HepG2 (cell line): ENCODE measurements at regions not wholly inside any gene's neighbourhood (a gene's known extent, or its start where the extent isn't known, plus 50 kb on each side); places are given as distances from the start of the nearest gene placed in this dataset.
A peak's percentile ranks its signal among the peaks of the same experiment; 100 is the strongest.

Source experiments
- ARID5B ChIP-seq: IDR thresholded peaks from 2 replicates; pipeline ENCODE4 v1.4.0; 2020; ENCODE audit warnings: mild to moderate bottlenecking, missing genetic modification reagents
- CENPX ChIP-seq: sonication (generic); formaldehyde crosslinking; IDR thresholded peaks from 2 replicates; pipeline ENCODE4 v1.9.0; 2021; ENCODE audit warnings: mild to moderate bottlenecking, missing genetic modification reagents, moderate library complexity
- CREB1 ChIP-seq, 2 experiments: fragments of 450-650 bp in 1 of 2; IDR thresholded peaks; 2 replicates each; pipeline ENCODE4 v1.6.1; 2016 to 2017; ENCODE audit warnings: control low read depth in 1 of 2, mild to moderate bottlenecking in 1 of 2, missing compliant biosample characterization in 1 of 2, missing genetic modification characterization in 1 of 2
- DPF2 ChIP-seq: sonication (generic); formaldehyde crosslinking; IDR thresholded peaks from 2 replicates; pipeline ENCODE4 v1.4.0; 2020; ENCODE audit warnings: mild to moderate bottlenecking, low read depth, missing genetic modification reagents, borderline replicate concordance
- EP300 ChIP-seq, 3 experiments: sonication (generic) in 1 of 3; formaldehyde crosslinking in 1 of 3; IDR thresholded peaks; 2 replicates each; pipeline versions ENCODE4 v1.5.1 to v1.6.1; 2011 to 2020; ENCODE audit warnings: low read depth in 2 of 3, low read length in 2 of 3, borderline replicate concordance in 1 of 3, improper control_type of control experiment in 1 of 3, mild to moderate bottlenecking in 1 of 3, missing genetic modification reagents in 1 of 3, moderate library complexity in 1 of 3
- FOXA1 ChIP-seq, 2 experiments: fragments of 450-650 bp in 1 of 2; sonication (generic) in 1 of 2; formaldehyde crosslinking in 1 of 2; IDR thresholded peaks; 2 replicates each; pipeline versions ENCODE4 v1.4.0 to v1.6.1; 2016 to 2020; ENCODE audit warnings: missing genetic modification reagents in 1 of 2
- GABPB1 ChIP-seq: IDR thresholded peaks from 2 replicates; pipeline ENCODE4 v1.6.1; 2016; ENCODE audit warnings: mild to moderate bottlenecking, missing genetic modification reagents, moderate library complexity, missing compliant biosample characterization
- GATAD2A ChIP-seq: IDR thresholded peaks from 2 replicates; pipeline ENCODE4 v1.6.1; 2016
- HCFC1 ChIP-seq: fragments of 150-350 bp; IDR thresholded peaks from 2 replicates; pipeline ENCODE4 v1.6.1; 2014; ENCODE audit warnings: low read depth, low read length
- HES4 ChIP-seq: sonication (generic); formaldehyde crosslinking; IDR thresholded peaks from 2 replicates; pipeline ENCODE4 v1.9.0; 2021; ENCODE audit warnings: mild to moderate bottlenecking, missing genetic modification reagents, borderline replicate concordance
- MIXL1 ChIP-seq: IDR thresholded peaks from 2 replicates; pipeline ENCODE4 v1.6.1; 2016
- NCOR1 ChIP-seq: fragments of 200-600 bp; sonication (generic); IDR thresholded peaks from 2 replicates; pipeline ENCODE4 v1.7.0; 2017; ENCODE audit warnings: antibody characterized with exemption, low read length, borderline replicate concordance
- PAXIP1 ChIP-seq: sonication (generic); formaldehyde crosslinking; conservative IDR thresholded peaks from 2 replicates; pipeline ENCODE4 v1.4.0; 2020; ENCODE audit warnings: mild to moderate bottlenecking, missing genetic modification reagents, moderate library complexity
- PPARG ChIP-seq: conservative IDR thresholded peaks from 2 replicates; pipeline ENCODE4 v1.6.1; 2016; ENCODE audit warnings: missing biosample characterization, missing genetic modification reagents
- RARA ChIP-seq: IDR thresholded peaks from 2 replicates; pipeline ENCODE4 v1.6.1; 2016; ENCODE audit warnings: missing genetic modification reagents, missing compliant biosample characterization
- TEAD3 ChIP-seq: optimal IDR thresholded peaks from 2 replicates; pipeline ENCODE3; 2016; ENCODE audit warnings: borderline replicate concordance
- THAP11 ChIP-seq: IDR thresholded peaks from 2 replicates; pipeline ENCODE4 v1.6.1; 2016; ENCODE audit warnings: missing biosample characterization, missing genetic modification reagents
- ZBTB46 ChIP-seq: sonication (generic); formaldehyde crosslinking; IDR thresholded peaks from 2 replicates; pipeline ENCODE4 v1.4.0; 2020; ENCODE audit warnings: mild to moderate bottlenecking, missing genetic modification reagents, borderline replicate concordance
- ZFAT ChIP-seq: sonication (generic); formaldehyde crosslinking; conservative IDR thresholded peaks from 2 replicates; pipeline ENCODE4 v1.8.1; 2023; ENCODE audit warnings: missing genetic modification reagents, inconsistent platforms
- ZKSCAN8 ChIP-seq: IDR thresholded peaks from 2 replicates; pipeline ENCODE4 v1.6.1; 2016; ENCODE audit warnings: borderline replicate concordance, missing genetic modification reagents, missing compliant biosample characterization
- ZNF749 ChIP-seq: sonication (generic); formaldehyde crosslinking; IDR thresholded peaks from 2 replicates; pipeline ENCODE4 v1.8.0; 2022; ENCODE audit warnings: mild to moderate bottlenecking, missing genetic modification reagents, moderate library complexity, borderline replicate concordance

- TF ChIP-seq CENPX (CRISPR knock-in tag) (no peak), THAP11 (CRISPR knock-in tag) (no peak), CREB1 (IDR thresholded peaks at IDR 0.05) (no peak), CREB1 (CRISPR knock-in tag; IDR thresholded peaks at IDR 0.05) (peak; percentile 70), ZNF749 (no peak), PPARG (CRISPR knock-in tag) (peak; percentile 43), RARA (CRISPR knock-in tag) (0 out of 2 replicates have a peak, but pooled peaks have one; percentile 25), ARID5B (CRISPR knock-in tag) (peak; percentile 75), GABPB1 (CRISPR knock-in tag) (no peak), PAXIP1 (peak; percentile 73), HES4 (no peak), NCOR1 (peak; percentile 81; the same call in 1 of the 2 replicates), FOXA1 (IDR thresholded peaks at IDR 0.05) (no peak), FOXA1 (CRISPR knock-in tag; IDR thresholded peaks at IDR 0.05) (peak; percentile 33; the same call in 1 of the 2 replicates), DPF2 (CRISPR knock-in tag) (0 out of 2 replicates have a peak, but pooled peaks have one; percentile 27), ZBTB46 (CRISPR knock-in tag) (no peak), ZKSCAN8 (CRISPR knock-in tag) (0 out of 2 replicates have a peak, but pooled peaks have one; percentile 48), EP300 (IDR thresholded peaks at IDR 0.05; ENCODE audit: low read depth in 2 of 2, low read length in 2 of 2) (peak in 1 of 2 experiments; percentile 77; a peak in 1 of 4 replicates), EP300 (CRISPR knock-in tag; IDR thresholded peaks at IDR 0.05; ENCODE audit: borderline replicate concordance) (peak; percentile 70; the same call in 1 of the 2 replicates), HCFC1 (no peak), ZFAT (CRISPR knock-in tag) (no peak), TEAD3 (peak; percentile 33), MIXL1 (CRISPR knock-in tag) (no peak), GATAD2A (CRISPR knock-in tag) (peak; percentile 52; the same call in 1 of the 2 replicates)
Measured at GRCh38 chr1:111559736-111560279, 56.4 kb upstream of the ADORA3 start (continued).
